Stimulated activated CD4-positive, alpha-beta T cell treated with anti-CD3 and anti-CD28 coated beads, Interleukin-4, amount 100 ng/mL, for 1 hour (primary cell): ENCODE measurements at regions not wholly inside any gene's neighbourhood (a gene's known extent, or its start where the extent isn't known, plus 50 kb on each side); places are given as distances from the start of the nearest gene placed in this dataset.

ENCODE experiments used
- DNase-seq: peaks from one replicate; pipeline ENCODE4 v3.0.0-alpha.2; 2020

DNA sequence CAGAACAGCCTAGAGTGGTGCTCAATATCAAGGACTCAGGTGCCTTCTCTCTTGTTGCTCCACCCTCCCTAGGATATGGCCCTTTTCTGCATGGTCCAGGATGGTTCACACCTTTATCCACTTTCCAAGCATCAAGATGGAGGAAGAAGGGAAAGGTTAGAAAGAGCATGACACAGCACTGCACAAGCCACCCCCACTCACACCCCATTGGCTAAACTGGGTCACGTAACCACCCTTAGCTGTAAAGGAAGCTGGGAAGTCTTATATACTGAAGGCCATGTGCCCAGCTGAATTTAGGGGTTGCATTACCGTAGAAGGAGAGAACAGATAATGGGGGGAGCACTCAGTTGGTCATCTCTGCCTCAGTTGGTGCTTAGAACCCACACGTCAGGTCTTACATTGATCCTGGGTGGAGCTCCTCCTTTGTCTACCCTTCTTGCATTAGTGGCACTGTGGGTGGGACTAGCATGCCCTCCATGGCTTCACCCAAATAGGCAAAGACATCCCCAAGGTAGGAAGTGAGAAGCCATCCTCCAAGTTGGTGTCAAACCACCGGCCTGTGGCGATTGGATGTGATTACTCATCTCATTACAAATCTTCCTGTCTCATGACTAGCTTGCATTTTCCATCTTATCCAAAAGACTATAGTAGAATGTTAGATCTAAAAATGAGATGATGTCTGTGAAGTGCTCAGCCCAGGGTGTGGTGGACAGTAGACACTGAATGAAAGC is 248.5 kb downstream of the HAUS1 start:
- DNase-seq, result no peak

DNA sequence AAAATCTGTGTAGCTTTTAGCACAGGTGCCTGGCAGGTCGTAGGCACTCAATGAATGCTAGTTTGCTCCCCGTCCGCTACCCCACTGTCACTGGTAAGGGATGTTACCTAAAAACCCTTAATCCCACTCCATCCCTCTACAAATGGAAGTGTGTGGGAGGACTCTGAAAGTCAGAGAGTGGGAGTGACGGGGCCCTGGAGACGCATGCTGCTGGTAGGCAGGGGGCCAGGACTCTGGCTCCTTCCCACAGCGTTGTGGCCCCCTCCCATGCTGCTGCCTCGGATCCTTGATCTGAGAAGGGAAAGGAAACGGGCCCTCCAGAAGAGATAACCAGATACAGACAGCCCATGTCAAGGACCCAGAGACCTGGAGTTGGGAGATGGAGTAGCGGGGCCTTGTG is 249.3 kb downstream of the HAUS1 start:
- DNase-seq, result no peak

DNA sequence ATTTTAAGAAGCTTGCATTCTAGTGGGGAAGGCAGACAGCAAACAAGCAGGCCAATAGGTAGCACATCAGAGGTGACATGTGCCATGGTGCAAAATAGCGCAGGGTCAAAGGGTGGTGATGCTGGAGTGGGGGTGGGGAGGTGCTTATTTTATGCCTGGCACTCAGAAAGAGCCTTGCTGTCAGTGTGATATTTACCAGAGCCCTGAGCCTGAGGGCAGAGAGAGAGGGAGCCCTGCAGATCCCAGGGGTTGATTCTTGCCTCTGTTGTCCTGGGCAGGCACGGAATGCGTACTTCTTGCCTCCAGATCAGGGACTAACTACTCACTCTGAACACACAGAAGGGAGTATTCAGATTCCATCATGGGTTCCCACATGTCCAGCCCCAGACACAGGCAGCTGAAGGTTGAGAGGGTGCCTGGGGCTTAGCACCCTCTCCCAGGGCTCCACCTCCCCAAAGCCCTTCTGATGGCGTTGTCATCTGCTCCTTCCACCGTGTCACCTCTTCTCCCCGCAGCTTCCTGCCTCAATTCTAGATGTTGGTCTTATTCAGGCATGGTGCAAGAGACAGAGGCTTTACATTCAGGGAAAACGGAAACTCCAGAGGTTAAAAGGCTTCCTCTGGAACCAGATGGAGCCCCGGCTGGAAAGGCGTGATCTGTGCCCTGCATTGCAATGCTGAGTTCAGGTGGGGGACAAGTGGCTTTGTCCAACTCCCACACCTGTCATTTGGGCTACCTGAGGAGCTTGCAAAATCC is 252.3 kb downstream of the HAUS1 start:
- no peak for DNase-seq

DNA sequence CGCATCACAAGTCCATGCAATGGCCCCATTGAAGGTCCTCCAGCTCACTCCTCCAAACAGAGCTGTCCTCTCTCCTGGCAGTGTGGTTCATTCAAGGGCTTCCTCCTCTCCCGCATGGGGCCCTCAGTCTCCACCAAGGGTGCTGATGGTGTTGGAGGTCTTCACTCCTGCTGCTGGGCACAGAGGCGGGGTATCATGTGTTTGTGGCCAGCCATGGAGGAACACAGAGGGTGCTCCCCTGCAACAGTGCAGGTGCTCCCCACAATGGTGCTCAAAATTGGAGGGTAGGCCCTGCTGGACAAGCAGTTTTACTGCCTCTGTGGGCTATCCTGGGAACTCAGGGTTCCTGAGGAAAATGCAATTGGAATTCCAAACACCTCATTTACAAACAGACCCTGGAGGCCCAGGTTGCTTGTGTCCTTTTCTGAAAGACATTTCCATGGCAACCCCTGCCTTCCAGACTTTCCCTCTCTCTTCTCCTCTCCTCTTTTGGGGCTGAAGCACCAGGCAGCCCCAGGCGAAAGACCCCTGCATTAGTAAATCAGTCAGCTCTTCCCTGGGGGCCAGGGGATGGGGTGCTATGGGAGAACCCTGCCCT is 256.0 kb downstream of the HAUS1 start:
- DNase-seq, result no peak

DNA sequence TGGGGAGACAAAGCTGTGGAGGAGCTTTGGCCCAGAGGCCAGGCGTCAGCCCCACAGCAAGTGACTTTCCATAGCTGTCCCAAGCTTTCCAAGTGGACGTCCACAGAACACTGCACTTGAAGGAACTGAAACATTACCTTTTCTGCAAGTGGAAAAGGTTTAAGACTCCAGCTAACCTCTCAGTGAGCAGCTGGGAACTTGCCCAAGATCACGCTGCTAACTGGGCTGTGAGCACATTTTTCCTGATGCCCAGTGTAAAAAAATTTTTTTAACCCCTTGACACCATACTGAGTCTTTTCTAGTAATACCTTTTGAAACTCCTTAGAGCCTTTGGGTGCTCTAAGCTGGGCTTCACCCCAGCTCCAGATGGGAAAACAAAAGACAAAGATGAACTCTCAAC is 256.7 kb downstream of the HAUS1 start:
- no peak for DNase-seq

DNA sequence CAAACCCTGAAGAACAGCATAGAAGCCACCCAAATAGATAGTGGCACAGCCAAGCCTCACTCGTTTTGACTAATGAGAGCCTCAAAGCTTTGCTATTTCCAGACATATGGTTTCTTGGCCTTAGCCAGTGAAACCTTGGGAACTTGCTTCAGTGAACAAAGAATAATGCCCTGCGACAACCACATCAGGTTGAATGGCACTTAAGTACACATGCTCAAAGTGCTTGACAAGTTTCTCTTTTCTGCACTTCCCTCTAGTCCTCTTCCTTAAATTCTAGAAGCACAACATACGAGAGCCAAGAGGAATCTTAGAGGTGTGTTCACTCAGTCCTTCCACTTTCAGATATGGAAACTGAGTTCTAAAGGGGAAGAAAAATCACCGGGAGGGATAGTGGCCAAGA is 258.3 kb downstream of the HAUS1 start:
- DNase-seq, result no peak

DNA sequence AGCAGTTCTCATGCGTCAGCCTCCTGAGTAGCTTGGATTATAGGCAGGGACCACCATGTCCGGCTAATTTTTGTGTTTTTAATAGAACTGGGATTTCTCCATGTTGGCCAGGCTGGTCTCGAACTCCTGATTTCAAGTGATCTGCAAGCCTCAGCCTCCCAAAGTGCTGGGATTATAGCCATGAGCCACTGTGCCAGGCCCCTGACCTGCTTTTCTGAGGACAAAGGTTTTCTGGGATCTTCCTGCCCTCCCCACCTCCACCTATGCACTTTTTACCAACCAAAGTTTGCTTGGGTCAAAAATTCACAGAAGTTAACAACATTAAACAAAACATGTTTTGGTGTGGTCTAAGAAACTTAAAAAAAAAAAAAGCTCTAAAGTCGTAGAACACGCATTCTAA is 259.9 kb downstream of the HAUS1 start:
- DNase-seq, result no peak

DNA sequence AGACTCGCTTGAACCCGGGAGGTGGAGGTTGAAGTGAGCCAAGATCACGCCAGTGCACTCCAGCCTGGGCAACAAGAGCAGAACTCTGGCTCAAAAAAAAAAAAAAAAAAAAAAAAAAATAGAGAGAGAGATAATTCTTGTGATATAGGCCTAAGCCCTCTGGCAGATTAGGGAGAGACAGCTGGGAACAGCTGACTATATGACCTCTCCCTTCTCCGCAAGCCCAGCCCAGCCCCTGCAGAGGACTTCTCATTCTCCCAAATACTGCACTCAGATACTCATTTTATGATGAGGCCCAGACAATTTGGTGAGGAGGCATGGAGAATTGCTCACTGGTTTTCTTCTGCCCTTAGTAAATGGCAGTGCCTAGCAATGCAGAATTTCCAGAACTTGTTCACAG is 262.0 kb downstream of the HAUS1 start:
- DNase-seq, result no peak

DNA sequence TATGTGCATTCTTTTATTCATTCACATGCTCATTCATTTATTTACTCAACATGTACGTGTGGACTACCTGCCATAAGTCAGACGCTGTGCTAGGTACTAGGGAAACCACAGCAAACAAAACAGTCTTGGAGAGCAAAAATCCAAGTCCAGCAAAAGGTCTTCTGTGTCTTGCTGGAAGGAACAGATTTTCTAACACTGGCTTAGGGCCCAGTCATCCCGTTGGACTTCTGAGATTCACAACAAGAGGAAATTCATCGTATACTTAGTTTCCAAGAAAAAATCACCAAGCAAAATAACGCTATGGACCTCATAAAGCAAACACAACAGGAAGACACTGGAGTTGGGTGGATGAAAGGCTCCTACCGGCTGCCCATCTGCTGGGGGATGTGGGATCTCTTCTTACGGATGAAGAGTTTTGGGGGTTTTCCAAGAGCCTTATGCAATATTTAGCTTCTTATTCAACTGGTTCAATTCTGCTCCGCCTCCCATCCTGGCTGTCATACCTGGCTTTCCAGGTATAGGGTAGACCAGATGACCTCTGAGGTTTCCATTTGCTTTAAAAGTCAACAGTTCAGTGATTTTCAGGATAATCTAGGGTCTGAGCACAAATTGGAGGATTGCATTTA is 262.7 kb downstream of the HAUS1 start:
- no peak for DNase-seq

DNA sequence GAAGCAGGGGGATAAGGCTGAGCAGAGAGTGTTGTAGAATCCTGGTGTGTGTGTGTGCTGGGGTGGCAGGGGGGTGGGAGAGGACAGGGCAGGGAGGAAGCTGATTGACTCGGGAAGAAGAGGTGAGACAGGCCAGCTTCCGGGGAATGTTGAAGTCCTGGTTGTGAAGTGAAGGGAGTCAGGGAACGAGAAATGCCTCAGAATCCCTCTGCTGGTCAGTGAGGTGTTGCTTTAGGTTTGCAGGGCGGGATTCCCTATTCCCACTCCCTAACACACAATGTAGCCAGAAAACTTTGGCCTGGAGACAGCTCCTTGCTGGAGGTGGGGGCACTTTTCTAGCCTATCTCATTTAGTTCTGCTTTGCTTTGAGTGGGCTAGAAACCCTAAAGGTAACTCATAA is 265.1 kb downstream of the HAUS1 start:
- no peak for DNase-seq

DNA sequence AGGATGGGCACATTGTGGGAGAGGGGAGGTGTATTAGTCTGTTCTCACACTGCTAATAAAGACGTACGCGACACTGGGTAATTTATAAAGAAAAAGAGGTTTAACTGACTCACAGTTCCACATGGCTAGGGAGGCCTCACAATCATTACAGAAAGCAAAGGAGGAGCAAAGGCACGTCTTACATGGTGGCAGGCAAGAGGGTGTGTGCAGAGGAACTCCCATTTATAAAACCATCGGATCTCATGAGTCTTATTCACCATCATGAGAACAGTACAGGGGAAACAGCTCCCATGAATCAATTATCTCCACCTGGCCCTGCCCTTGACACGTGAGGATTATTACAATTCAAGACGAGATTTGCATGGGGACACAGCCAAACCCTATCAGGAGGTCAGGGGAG is 266.7 kb downstream of the HAUS1 start:
- no peak for DNase-seq

DNA sequence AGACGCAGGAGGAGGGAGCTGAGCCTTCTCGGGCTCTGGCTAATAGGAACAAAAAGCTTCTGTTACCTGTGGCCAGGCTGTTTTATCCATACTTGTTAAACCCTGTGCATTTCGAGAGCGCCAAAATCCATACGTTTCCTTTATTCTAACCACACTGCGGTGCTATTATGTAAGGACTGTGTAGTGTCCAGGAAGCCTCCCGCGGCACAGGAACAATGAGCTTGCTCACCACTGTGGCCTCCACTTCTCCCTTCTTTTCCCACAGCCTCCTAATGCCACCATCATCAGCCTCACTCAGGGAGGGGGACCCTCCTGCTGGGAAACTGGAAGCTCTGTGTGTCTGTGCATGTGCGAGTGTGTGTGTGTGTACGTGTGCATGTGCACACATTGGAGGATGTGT is 268.5 kb downstream of the HAUS1 start:
- DNase-seq, result no peak

DNA sequence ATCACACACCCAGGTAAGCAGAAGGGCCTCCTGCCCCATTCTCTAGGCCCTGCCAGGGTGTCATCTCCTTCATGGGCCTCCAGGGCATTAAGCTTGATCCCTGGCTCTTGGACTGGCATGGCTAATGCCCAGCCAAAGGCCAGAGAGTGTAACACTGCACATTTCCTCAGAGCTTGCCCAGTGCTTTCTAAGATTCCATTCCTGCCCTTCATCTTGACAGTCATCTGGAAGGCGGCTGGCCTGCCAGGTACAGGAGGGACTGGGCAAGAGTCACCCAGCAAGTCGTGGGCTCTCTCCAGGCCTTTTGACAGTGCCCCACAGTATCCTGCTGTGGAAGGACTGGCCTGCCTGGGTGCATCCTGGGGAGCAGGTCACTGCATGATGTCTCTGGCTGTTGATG is 268.9 kb downstream of the HAUS1 start:
- no peak for DNase-seq

DNA sequence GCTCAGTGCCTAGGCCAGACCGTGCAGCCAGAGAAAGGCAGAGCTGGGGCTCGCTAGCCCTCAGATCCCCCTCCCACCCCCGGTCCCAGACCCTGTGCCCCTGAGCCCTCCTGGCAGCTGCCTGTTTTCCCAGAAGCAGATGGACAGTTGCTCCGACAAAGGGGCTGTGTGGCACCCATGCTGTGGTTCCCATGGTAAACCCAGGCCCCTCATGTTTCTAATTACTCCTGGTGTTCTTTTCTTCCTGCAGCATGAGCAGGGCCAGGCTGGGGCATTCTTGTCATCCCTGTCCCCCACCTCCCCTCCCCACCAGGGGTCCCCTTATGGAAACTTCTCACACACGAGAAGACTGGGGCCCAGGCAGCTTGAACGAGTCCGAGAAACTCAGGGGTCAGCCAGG is 269.6 kb downstream of the HAUS1 start:
- DNase-seq, result no peak

DNA sequence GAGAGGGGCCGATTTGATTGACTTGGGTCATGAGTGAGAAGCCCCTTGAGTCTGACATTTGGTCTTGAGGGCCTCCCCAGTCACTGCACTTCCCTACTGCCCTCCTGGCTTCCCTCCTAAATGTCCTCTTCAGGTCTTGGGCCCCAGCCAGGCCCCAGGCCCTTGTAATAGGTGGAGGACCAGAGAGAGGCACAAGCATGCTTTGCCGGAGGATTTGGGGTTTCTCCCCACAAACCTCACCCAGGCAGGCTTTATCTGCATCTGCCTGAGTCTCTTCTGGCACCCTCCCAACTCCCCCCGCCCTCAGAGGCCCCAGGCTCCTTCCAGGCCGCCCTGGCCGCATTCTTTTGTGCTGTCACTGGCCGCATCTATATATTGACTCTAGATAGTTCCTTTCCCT is 270.7 kb downstream of the HAUS1 start:
- DNase-seq, result no peak

DNA sequence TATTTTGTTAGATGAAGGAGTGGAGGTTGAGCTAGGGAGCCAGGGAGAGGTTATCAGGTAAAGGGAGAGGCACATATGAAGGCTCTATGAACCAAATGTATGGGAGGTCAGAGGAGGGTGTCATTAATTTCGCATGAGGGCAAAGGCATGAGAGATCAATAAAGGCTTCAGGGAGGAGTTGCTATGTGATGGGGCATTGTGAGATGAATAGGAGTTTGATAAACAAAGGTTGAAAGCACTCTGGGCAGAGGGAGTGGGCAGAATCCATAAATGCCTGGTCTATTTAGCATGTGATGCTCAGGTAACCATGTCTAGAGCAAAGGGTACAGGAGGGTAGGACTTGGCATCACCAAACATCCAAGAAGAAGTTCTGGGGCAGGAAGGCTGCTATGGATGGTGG is 273.4 kb downstream of the HAUS1 start:
- no peak for DNase-seq

DNA sequence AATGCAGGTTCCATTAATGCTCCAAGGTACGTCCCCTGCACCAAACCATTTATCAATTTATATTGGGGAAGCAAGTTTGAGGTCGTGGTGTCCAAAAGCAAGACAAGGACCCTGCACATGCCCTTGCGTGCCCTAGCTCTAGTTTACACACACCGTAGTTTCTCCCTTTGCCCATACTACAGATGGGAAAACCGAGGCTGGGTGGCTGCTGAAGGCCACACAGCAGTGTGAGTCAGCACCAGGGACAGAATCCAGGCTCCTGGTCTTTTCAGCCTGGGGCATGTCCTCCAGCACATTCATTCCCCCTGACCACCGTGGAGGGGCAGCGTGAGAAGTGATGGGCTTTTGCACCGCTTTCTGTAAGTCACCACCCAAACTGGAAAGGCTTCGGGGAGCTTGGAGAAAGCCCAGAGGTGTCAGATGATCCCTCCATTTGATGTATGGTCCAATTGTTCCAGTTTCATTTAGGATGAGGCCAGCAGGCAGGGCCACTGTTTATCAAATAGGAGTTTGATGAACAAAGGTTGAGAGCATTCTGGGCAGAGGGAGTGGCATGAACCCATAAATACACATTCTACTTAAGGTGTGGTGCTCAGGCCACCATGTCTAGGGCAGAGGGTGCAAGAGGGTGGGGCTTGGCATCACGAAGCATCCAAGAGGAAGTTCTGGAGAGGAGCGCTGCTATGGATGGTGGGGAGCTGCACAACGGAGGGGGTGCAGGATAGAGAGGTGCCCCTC is 274.1 kb downstream of the HAUS1 start:
- DNase-seq, result no peak

DNA sequence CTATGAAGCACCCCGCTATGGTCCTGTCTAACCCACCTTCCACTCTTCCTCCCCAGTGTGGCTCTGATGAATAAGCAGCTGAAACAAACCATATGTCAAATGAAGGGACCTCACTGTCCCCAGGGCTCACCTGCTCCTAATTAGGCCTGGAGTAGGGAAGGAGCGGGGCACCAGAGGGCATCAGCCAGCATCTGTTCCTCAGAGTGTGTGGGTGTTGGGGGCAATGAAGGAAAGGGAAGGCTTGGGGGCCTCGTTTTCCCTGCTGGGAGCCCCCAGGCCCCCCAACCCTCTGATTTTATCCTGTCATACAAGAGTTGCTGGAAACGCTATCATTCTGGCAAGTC is 274.7 kb downstream of the HAUS1 start:
- no peak for DNase-seq

DNA sequence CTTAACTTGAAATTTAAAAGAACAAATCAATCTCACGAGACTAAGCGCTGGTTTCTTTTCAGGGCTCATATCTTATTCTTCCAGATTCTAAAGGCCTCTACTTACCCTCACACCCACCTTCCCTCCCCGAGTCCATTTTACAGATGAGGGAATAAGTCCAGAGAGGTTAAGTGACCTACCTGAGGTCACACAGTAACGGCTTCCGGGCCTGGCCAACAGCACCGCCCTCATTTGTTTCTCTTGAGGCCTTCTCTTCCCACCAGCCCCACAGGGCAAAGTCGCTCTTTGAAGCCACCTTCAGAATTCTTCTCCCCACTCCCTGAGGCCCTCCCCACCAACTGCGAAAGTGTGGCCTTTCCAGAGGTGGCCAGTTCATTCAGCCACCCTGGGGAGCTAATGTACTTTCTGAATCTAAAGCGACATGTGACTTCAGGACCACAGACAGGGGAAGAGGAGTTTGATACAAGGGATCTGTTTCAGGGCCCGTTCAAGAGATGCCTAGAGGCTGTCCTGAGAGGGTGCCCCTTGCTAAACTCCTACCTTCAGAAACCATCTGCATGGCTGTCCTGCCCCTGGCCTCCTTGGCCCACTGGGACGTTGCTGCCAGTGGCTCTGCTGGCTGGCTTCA is 275.3 kb downstream of the HAUS1 start:
- no peak for DNase-seq

DNA sequence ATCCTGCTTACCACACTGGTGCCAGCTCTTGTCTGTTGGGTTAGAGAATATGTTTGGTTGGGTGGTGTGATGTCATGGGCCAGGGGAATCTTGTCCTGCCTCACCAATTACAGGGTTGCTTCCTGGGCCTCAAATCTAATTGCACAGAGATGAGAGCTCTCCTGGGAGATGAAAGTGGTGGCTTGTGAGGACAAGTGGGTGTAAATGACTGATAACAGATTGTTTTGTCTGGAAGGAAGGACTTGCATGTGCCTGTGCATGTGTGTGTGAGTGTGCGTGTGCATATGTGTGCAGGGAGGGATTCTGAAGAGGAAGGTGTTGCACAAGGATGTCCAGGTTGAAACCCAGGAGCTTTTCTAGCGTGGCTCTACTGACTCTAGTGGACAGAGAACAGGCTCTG is 271.9 kb downstream of the LOXHD1 start:
- no peak for DNase-seq

DNA sequence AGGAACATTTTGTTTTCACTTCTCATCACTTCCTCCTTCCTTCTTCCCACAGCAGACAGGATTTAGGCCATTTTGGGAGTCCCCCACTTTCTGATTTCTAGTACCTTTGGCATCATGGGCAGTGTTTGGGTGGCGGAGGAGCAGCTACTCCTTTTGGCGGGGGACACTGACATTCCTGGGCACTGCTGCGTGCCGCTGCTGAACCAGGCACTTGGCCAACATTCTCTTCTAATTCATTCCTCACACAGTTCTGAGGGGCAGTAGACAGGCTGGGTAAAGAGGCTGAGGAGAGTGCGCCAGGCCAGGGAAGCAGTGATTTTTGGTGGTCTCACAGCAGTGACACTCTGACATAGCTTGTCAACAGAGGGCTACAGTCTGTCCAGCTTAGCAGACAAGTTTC is 270.2 kb downstream of the LOXHD1 start:
- no peak for DNase-seq

DNA sequence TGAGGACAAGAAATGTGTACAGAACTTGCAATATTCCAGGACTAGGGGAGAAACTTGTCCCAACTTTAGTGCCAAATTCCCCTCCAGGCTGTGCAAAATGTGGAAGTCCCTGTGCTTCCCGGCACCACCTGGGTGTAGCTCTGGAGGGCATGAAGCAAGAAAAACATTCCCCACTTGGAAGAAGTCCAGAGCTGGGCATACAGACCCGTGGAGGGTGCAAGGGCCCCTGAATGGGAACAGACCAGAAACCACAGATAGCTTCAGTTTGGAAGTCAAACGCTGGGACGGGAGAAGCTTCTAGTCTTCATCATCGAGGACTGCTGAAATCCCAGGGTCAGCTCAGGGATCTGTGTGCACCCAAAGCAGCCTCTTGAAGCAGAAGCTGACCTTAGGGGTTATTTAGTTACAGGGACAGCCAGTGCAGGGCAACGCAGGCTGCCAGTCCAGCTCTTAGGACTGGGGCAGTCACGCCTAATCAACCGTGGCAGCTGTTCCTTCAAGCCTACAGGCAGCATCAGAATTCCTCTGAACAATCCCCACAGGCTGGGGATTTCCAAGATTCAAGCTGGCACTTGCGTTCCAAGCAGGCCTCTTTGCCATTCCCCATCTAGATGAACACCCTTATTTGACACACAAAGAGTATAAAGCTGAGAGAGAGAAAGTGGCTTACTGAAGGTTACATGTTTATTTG is 269.4 kb downstream of the LOXHD1 start:
- no peak for DNase-seq
